Lower lobe of right lung (tissue), 2 donors: ENCODE measurements at regions not wholly inside any gene's neighbourhood (a gene's known extent, or its start where the extent isn't known, plus 50 kb on each side); places are given as distances from the start of the nearest gene placed in this dataset.
A peak's percentile ranks its signal among the peaks of the same experiment; 100 is the strongest.
"Not testable (repeated sequence)": the region's sequence is repeated elsewhere in the genome, so short reads cannot be mapped to it uniquely, and the experiment has no call there.

Experiments used
- ATAC-seq, 2 donors: fragments of 200-7000 bp; cut with Tn5 transposase; one replicate each; pipeline ENCODE4 v1.9.1; 2020 to 2022; ENCODE audit warnings: mild to moderate bottlenecking in 2 of 2, moderate library complexity in 2 of 2
- DNase-seq: peaks from one replicate; pipeline ENCODE4 v3.0.0-alpha.2; 2020
- H3K27ac ChIP-seq: fragments of 200-600 bp; one replicate; pipeline ENCODE4 v1.8.0; 2022
- H3K27me3 ChIP-seq: fragments of 200-600 bp; one replicate; pipeline ENCODE4 v1.8.0; 2022; ENCODE audit warnings: low read depth
- H3K36me3 ChIP-seq: fragments of 200-600 bp; one replicate; pipeline ENCODE4 v1.8.0; 2022; ENCODE audit warnings: mild to moderate bottlenecking
- H3K4me1 ChIP-seq: fragments of 200-600 bp; one replicate; pipeline ENCODE4 v1.8.0; 2022
- H3K4me3 ChIP-seq: fragments of 200-600 bp; one replicate; pipeline ENCODE4 v1.8.0; 2022; ENCODE audit warnings: mild to moderate bottlenecking
- H3K9me3 ChIP-seq: fragments of 200-600 bp; one replicate; pipeline ENCODE4 v1.8.0; 2022
- intact Hi-C: fragments of 100-400 bp; cut with DNase I; formaldehyde crosslinking; loops from one replicate; pipeline ENCODE4 v1.11.0; 2022
- donor health status: DM: no; HTN: yes; CAD: no; lungs with severe emphysema.

- intact Hi-C loops, H3K27ac ChIP-seq, H3K9me3 ChIP-seq, H3K27me3 ChIP-seq, H3K4me3 ChIP-seq, DNase-seq, H3K36me3 ChIP-seq, H3K4me1 ChIP-seq: not testable (repeated sequence)
- peak in 1 of 2 donors; percentile 37 for ATAC-seq
Observed at GRCh38 chr2:87542599-87543174, 205.2 kb upstream of the PLGLB2 start.

GRCh38 chr2:87543797-87544196, 204.1 kb upstream of the PLGLB2 start:
- H3K4me3 ChIP-seq, H3K27me3 ChIP-seq, H3K36me3 ChIP-seq, H3K4me1 ChIP-seq, intact Hi-C loops, H3K27ac ChIP-seq, DNase-seq, ATAC-seq, H3K9me3 ChIP-seq: not testable (repeated sequence)

GRCh38 chr2:87547106-87547505, 200.8 kb upstream of the PLGLB2 start:
- not testable (repeated sequence) for ATAC-seq, H3K4me1 ChIP-seq, H3K36me3 ChIP-seq

GRCh38 chr2:87547966-87548365, 199.9 kb upstream of the PLGLB2 start:
- H3K36me3 ChIP-seq, ATAC-seq, H3K4me3 ChIP-seq, intact Hi-C loops, H3K4me1 ChIP-seq, DNase-seq, H3K9me3 ChIP-seq, H3K27me3 ChIP-seq, H3K27ac ChIP-seq: not testable (repeated sequence)

More at GRCh38 chr2:87547106-87547505, 200.8 kb upstream of the PLGLB2 start:
- H3K9me3 ChIP-seq, H3K27ac ChIP-seq, intact Hi-C loops, H3K4me3 ChIP-seq, DNase-seq, H3K27me3 ChIP-seq: not testable (repeated sequence)

GRCh38 chr2:87548681-87549536, 199.0 kb upstream of the PLGLB2 start:
- H3K27ac ChIP-seq, DNase-seq, H3K27me3 ChIP-seq, intact Hi-C loops, H3K36me3 ChIP-seq, H3K4me1 ChIP-seq, H3K9me3 ChIP-seq, H3K4me3 ChIP-seq, ATAC-seq: not testable (repeated sequence)

- H3K4me1 ChIP-seq, H3K27me3 ChIP-seq, DNase-seq, intact Hi-C loops, H3K36me3 ChIP-seq, H3K9me3 ChIP-seq, ATAC-seq, H3K4me3 ChIP-seq, H3K27ac ChIP-seq: not testable (repeated sequence)
Observed at GRCh38 chr2:87549561-87550202, 198.2 kb upstream of the PLGLB2 start.

- DNase-seq, H3K27me3 ChIP-seq, ATAC-seq, H3K4me1 ChIP-seq, H3K4me3 ChIP-seq, H3K36me3 ChIP-seq, intact Hi-C loops, H3K9me3 ChIP-seq, H3K27ac ChIP-seq: not testable (repeated sequence)
Observed at GRCh38 chr2:87554678-87555077, 193.2 kb upstream of the PLGLB2 start.

- H3K4me3 ChIP-seq, H3K4me1 ChIP-seq, H3K27me3 ChIP-seq, H3K9me3 ChIP-seq, ATAC-seq, H3K27ac ChIP-seq, intact Hi-C loops, DNase-seq, H3K36me3 ChIP-seq: not testable (repeated sequence)
Observed at GRCh38 chr2:87555082-87555481, 192.8 kb upstream of the PLGLB2 start.

GRCh38 chr2:87559001-87559400, 188.9 kb upstream of the PLGLB2 start:
- H3K27me3 ChIP-seq, ATAC-seq, H3K4me1 ChIP-seq, H3K4me3 ChIP-seq, H3K27ac ChIP-seq, H3K9me3 ChIP-seq, intact Hi-C loops, H3K36me3 ChIP-seq, DNase-seq: not testable (repeated sequence)

GRCh38 chr2:87559735-87560134, 188.2 kb upstream of the PLGLB2 start:
- ATAC-seq, H3K27me3 ChIP-seq, H3K4me1 ChIP-seq, H3K36me3 ChIP-seq, H3K9me3 ChIP-seq, DNase-seq, H3K27ac ChIP-seq, H3K4me3 ChIP-seq, intact Hi-C loops: not testable (repeated sequence)

GRCh38 chr2:87565116-87565515, 182.8 kb upstream of the PLGLB2 start:
- H3K27me3 ChIP-seq, intact Hi-C loops, DNase-seq, H3K9me3 ChIP-seq, H3K27ac ChIP-seq, H3K4me1 ChIP-seq, ATAC-seq, H3K36me3 ChIP-seq, H3K4me3 ChIP-seq: not testable (repeated sequence)

- H3K4me3 ChIP-seq, H3K27me3 ChIP-seq, intact Hi-C loops, H3K4me1 ChIP-seq, ATAC-seq, H3K36me3 ChIP-seq, H3K27ac ChIP-seq, DNase-seq, H3K9me3 ChIP-seq: not testable (repeated sequence)
Observed at GRCh38 chr2:87566531-87566930, 181.4 kb upstream of the PLGLB2 start.

- H3K27ac ChIP-seq, DNase-seq, H3K27me3 ChIP-seq, H3K4me1 ChIP-seq, H3K36me3 ChIP-seq, H3K9me3 ChIP-seq, ATAC-seq, intact Hi-C loops, H3K4me3 ChIP-seq: not testable (repeated sequence)
Observed at GRCh38 chr2:87567093-87567492, 180.8 kb upstream of the PLGLB2 start.

GRCh38 chr2:87567912-87568311, 180.0 kb upstream of the PLGLB2 start:
- H3K4me1 ChIP-seq, H3K4me3 ChIP-seq, intact Hi-C loops: not testable (repeated sequence)

More at GRCh38 chr2:87567912-87568311, 180.0 kb upstream of the PLGLB2 start:
- not testable (repeated sequence) for H3K27me3 ChIP-seq, DNase-seq, H3K36me3 ChIP-seq, H3K27ac ChIP-seq, ATAC-seq, H3K9me3 ChIP-seq
